GM12878 (cell line): ENCODE measurements at regions not wholly inside any gene's neighbourhood (a gene's known extent, or its start where the extent isn't known, plus 50 kb on each side); places are given as distances from the start of the nearest gene placed in this dataset.

ENCODE experiments used
- ATAC-seq: fragments of 200-7000 bp; cut with Tn5 transposase; 3 replicates; pipeline ENCODE4 v1.9.1; 2020; ENCODE audit warnings: mild to moderate bottlenecking, moderate library complexity
- BruUV-seq: library from RNA; stranded (reverse); fragments of 400-500 nt; replicated peaks from 2 replicates; lab custom pipeline; 2021; lab: Mats Ljungman, UMichigan
- CTCF ChIA-PET: fragments of 300-600 bp; sonication (Branson Sonifier 250); formaldehyde crosslinking; extraction: SDS; loops from one replicate; lab custom pipeline; 2021; ENCODE audit warnings: inconsistent platforms; lab: Yijun Ruan, JAX
- POLR2A ChIA-PET: fragments of 350-600 bp; formaldehyde crosslinking; extraction: SDS; loops from one replicate; lab custom pipeline; 2021; ENCODE audit warnings: inconsistent platforms; lab: Charles Lee
- RAD21 ChIA-PET: fragments of 300-600 bp; sonication (Branson Sonifier 250); formaldehyde crosslinking; loops from one replicate; lab custom pipeline; 2023; ENCODE audit warnings: antibody characterized with exemption; ENCODE audit not compliant: unreplicated experiment; lab: Charles Lee
- SMC1A ChIA-PET: fragments of 300-600 bp; sonication (Branson Sonifier 250); formaldehyde crosslinking; loops from one replicate; lab custom pipeline; 2023; ENCODE audit not compliant: unreplicated experiment, uncharacterized antibody; lab: Charles Lee
- DNase-seq: peaks from one replicate; pipeline ENCODE4 v3.0.0-alpha.2; 2011; ENCODE audit warnings: low read depth, low spot score
- FAIRE-seq: peaks from 3 replicates; lab custom pipeline; 2011; peaks lifted over from hg19 to GRCh38; lab: Jason Lieb, UNC
- H2AFZ ChIP-seq: 2 replicates; pipeline ENCODE4 v1.6.0; 2011; ENCODE audit warnings: low read depth, low read length, control low read depth; ENCODE audit not compliant: control insufficient read depth
- H3K27ac ChIP-seq: 2 replicates; pipeline ENCODE4 v1.5.1; 2011; ENCODE audit warnings: control low read depth; ENCODE audit not compliant: control insufficient read depth, insufficient read depth
- H3K27me3 ChIP-seq, 2 experiments: replicated peaks in 1 of 2; 2 replicates each; pipeline versions ENCODE4 v1.6.0 to v1.6.1; 2011; ENCODE audit warnings: low read length in 1 of 2; ENCODE audit not compliant: control insufficient read depth in 2 of 2, insufficient read depth in 2 of 2
- H3K36me3 ChIP-seq, 2 experiments: 2 replicates each; pipeline ENCODE4 v1.5.1; 2011; ENCODE audit warnings: low read length in 1 of 2; ENCODE audit not compliant: control insufficient read depth in 2 of 2, insufficient read depth in 2 of 2
- H3K4me1 ChIP-seq: 2 replicates; pipeline ENCODE4 v1.6.1; 2011; ENCODE audit warnings: mild to moderate bottlenecking, low read length, moderate library complexity, mixed read lengths; ENCODE audit not compliant: control insufficient read depth, insufficient read depth
- H3K4me2 ChIP-seq: 2 replicates; pipeline ENCODE4 v1.6.0; 2011; ENCODE audit warnings: control low read depth; ENCODE audit not compliant: control insufficient read depth, insufficient read depth
- H3K4me3 ChIP-seq: fragments of 200-600 bp; sonication (generic); 2 replicates; pipeline ENCODE4 v1.5.1; 2016
- H3K79me2 ChIP-seq: 2 replicates; pipeline ENCODE4 v1.6.0; 2011; ENCODE audit warnings: low read length; ENCODE audit not compliant: control insufficient read depth, insufficient read depth
- H3K9ac ChIP-seq: 2 replicates; pipeline ENCODE4 v1.8.0; 2011; ENCODE audit warnings: low read length, control low read depth, mixed read lengths; ENCODE audit not compliant: control insufficient read depth, insufficient read depth
- H3K9me3 ChIP-seq: replicated peaks from 3 replicates; pipeline ENCODE4 v1.5.1; 2011; ENCODE audit warnings: mild to moderate bottlenecking, low read length; ENCODE audit not compliant: control insufficient read depth, insufficient read depth
- H4K20me1 ChIP-seq: 2 replicates; pipeline ENCODE4 v1.6.0; 2011; ENCODE audit not compliant: control insufficient read depth, insufficient read depth
- CHD1 ChIP-seq: IDR thresholded peaks from 2 replicates; pipeline ENCODE4 v1.6.1; 2012; ENCODE audit warnings: low read depth, low read length, improper control_type of control experiment
- FOXM1 ChIP-seq: IDR thresholded peaks from 2 replicates; pipeline ENCODE4 v1.6.1; 2012; ENCODE audit warnings: low read depth, mild to moderate bottlenecking, inconsistent platforms, low read length, moderate library complexity
- IKZF2 ChIP-seq, 2 experiments: fragments of 450-650 bp; IDR thresholded peaks; 2 replicates each; pipeline ENCODE4 v1.6.1; 2017; ENCODE audit warnings: mild to moderate bottlenecking in 2 of 2, moderate library complexity in 2 of 2
- KAT2A ChIP-seq: conservative IDR thresholded peaks from 2 replicates; pipeline ENCODE4 v1.6.1; 2011; ENCODE audit warnings: low read depth, low read length; ENCODE audit not compliant: control insufficient read depth
- NFYB ChIP-seq: IDR thresholded peaks from 2 replicates; pipeline ENCODE4 v1.6.1; 2011; ENCODE audit warnings: low read depth, mild to moderate bottlenecking, low read length, improper control_type of control experiment, moderate library complexity; ENCODE audit not compliant: insufficient read depth
- NR2C1 ChIP-seq: fragments of 450-650 bp; IDR thresholded peaks from 2 replicates; pipeline ENCODE4 v1.6.1; 2017; ENCODE audit warnings: antibody characterized with exemption, mild to moderate bottlenecking, moderate library complexity
- POLR2A ChIP-seq: IDR thresholded peaks from 2 replicates; pipeline ENCODE4 v1.6.1; 2011; ENCODE audit warnings: low read depth, mild to moderate bottlenecking, low read length
- RB1 ChIP-seq: fragments of 450-650 bp; formaldehyde crosslinking; IDR thresholded peaks from 2 replicates; pipeline ENCODE4 v1.6.1; 2017; ENCODE audit warnings: mild to moderate bottlenecking, borderline replicate concordance
- ZZZ3 ChIP-seq: IDR thresholded peaks from 2 replicates; pipeline ENCODE4 v1.6.1; 2011; ENCODE audit warnings: low read depth; ENCODE audit not compliant: control insufficient read depth, insufficient read length
- WGBS: methylation state at CpG from one replicate; pipeline ENCODE4 v1.1.6; 2016; ENCODE audit warnings: low lambda C conversion rate; ENCODE audit not compliant: insufficient replicate concordance, insufficient coverage; ENCODE audit errors: missing lambda C conversion rate; 5-methylcytosine and 5-hydroxymethylcytosine counted together
- in situ Hi-C: fragments of 300-500 bp; cut with MboI; formaldehyde crosslinking; loops from 9 replicates; pipeline ENCODE4 v1.14.3; 2018; ENCODE audit warnings: mixed read lengths
- intact Hi-C: fragments of 100-400 bp; cut with micrococcal nuclease; formaldehyde crosslinking; loops from one replicate; pipeline ENCODE4 v1.14.2; 2022; ENCODE audit not compliant: unreplicated experiment
- TF ChIP-seq, protein P1 (sequence below): fragments of 450-650 bp; formaldehyde crosslinking; IDR thresholded peaks from 2 replicates; pipeline ENCODE4 v1.4.0; 2020; ENCODE audit warnings: mild to moderate bottlenecking, moderate library complexity
- TF ChIP-seq, protein P2 (sequence below): fragments of 450-650 bp; IDR thresholded peaks from 2 replicates; pipeline ENCODE4 v1.6.1; 2017; ENCODE audit warnings: low read depth, mild to moderate bottlenecking, moderate library complexity

DNA sequence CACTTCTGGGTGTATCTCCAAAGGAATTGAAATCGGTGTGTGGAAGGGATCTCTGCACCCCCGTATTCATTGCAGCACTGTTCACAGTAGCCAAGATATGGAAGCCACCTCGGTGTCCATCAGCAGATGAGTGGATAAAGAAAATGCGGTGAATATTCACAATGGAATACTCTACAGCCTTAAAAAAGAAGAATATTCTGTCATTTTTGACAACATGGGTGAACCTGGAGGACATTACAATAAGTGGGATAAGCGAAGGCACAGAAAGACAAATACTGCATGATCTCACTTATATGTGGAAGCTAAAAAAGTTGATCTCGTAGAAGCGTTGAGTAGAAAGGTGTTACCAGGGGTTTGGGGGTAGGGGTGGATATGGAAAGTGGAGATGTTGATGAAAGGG, 111.9 kb downstream of the BEGAIN start:
- SMC1A ChIA-PET: no interaction called here
- Histone ChIP-seq H2AFZ (no peak overlapping the region), H3K9ac (no peak overlapping the region), H3K4me2 (no peak overlapping the region), H3K9me3 (no peaks in the 10 kb centered on the region), H3K27me3 (no peaks in the 10 kb centered on the region), H3K4me3 (no peak overlapping the region), H4K20me1 (no peaks in the 10 kb centered on the region), H3K36me3 (no peaks in the 10 kb centered on the region), H3K79me2 (no peaks in the 10 kb centered on the region), H3K4me1 (no peaks in the 10 kb centered on the region)
- CTCF ChIA-PET: no interaction called here
- RAD21 ChIA-PET: no interaction called here
- no TSS peak for BruUV-seq
- ATAC-seq (no peak), DNase-seq (no peak), FAIRE-seq (no peak)
- in situ Hi-C loops (no loop called here), intact Hi-C loops (no loop called here)
- POLR2A ChIA-PET: interaction anchor here (0.6 kb wide), 1 partner anchor 1459 kb away, joined by 4 read pairs; no protein-coding TSS in a partner anchor
- WGBS: 59% methylated on average over 7 of the region's 7 CpGs
- TF ChIP-seq ZZZ3 (no peak), CHD1 (no peak), FOXM1 (no peak), NFYB (no peak), IKZF2 (IDR thresholded peaks at IDR 0.05) (no peak), KAT2A (no peak), POLR2A (no peak), NR2C1 (no peak), RB1 (no peak)
- TF ChIP-seq, protein P1, sequence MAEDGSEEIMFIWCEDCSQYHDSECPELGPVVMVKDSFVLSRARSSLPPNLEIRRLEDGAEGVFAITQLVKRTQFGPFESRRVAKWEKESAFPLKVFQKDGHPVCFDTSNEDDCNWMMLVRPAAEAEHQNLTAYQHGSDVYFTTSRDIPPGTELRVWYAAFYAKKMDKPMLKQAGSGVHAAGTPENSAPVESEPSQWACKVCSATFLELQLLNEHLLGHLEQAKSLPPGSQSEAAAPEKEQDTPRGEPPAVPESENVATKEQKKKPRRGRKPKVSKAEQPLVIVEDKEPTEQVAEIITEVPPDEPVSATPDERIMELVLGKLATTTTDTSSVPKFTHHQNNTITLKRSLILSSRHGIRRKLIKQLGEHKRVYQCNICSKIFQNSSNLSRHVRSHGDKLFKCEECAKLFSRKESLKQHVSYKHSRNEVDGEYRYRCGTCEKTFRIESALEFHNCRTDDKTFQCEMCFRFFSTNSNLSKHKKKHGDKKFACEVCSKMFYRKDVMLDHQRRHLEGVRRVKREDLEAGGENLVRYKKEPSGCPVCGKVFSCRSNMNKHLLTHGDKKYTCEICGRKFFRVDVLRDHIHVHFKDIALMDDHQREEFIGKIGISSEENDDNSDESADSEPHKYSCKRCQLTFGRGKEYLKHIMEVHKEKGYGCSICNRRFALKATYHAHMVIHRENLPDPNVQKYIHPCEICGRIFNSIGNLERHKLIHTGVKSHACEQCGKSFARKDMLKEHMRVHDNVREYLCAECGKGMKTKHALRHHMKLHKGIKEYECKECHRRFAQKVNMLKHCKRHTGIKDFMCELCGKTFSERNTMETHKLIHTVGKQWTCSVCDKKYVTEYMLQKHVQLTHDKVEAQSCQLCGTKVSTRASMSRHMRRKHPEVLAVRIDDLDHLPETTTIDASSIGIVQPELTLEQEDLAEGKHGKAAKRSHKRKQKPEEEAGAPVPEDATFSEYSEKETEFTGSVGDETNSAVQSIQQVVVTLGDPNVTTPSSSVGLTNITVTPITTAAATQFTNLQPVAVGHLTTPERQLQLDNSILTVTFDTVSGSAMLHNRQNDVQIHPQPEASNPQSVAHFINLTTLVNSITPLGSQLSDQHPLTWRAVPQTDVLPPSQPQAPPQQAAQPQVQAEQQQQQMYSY (CRISPR knock-in tag): no peak
- TF ChIP-seq, protein P2, sequence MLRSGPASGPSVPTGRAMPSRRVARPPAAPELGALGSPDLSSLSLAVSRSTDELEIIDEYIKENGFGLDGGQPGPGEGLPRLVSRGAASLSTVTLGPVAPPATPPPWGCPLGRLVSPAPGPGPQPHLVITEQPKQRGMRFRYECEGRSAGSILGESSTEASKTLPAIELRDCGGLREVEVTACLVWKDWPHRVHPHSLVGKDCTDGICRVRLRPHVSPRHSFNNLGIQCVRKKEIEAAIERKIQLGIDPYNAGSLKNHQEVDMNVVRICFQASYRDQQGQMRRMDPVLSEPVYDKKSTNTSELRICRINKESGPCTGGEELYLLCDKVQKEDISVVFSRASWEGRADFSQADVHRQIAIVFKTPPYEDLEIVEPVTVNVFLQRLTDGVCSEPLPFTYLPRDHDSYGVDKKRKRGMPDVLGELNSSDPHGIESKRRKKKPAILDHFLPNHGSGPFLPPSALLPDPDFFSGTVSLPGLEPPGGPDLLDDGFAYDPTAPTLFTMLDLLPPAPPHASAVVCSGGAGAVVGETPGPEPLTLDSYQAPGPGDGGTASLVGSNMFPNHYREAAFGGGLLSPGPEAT: no peak
- TF ChIP-seq, all 136 proteins: peak for 0
- H3K27ac ChIP-seq: no peak overlapping the region
